IMR-90 (cell line): ENCODE measurements at regions not wholly inside any gene's neighbourhood (a gene's known extent, or its start where the extent isn't known, plus 50 kb on each side); places are given as distances from the start of the nearest gene placed in this dataset.

ENCODE experiments used
- ATAC-seq: fragments of 200-7000 bp; cut with Tn5 transposase; 2 replicates; pipeline ENCODE4 v1.9.1; 2020; ENCODE audit warnings: low read depth, mild to moderate bottlenecking, moderate library complexity
- BruUV-seq: library from RNA; stranded (reverse); fragments of 400-500 nt; replicated peaks from 2 replicates; lab custom pipeline; 2021; lab: Mats Ljungman, UMichigan
- CTCF ChIA-PET: fragments of 300-600 bp; formaldehyde crosslinking; extraction: SDS; loops from one replicate; lab custom pipeline; 2021; ENCODE audit warnings: antibody characterized with exemption; lab: Yijun Ruan, JAX
- POLR2A ChIA-PET: fragments of 300-600 bp; sonication (Branson Sonifier 250); formaldehyde crosslinking; loops from one replicate; lab custom pipeline; 2022; ENCODE audit warnings: antibody characterized with exemption; ENCODE audit not compliant: unreplicated experiment; lab: Charles Lee
- DNase-seq: peaks from one replicate; pipeline ENCODE4 v3.0.0; 2013
- H2AFZ ChIP-seq: replicated peaks from 2 replicates; pipeline ENCODE3; 2013; ENCODE audit warnings: low read length, mild to moderate bottlenecking; ENCODE audit not compliant: poor library complexity
- H2AK5ac ChIP-seq: 2 replicates; pipeline ENCODE4 v1.6.1; 2013; ENCODE audit warnings: low read depth, low read length, inconsistent platforms
- H2AK9ac ChIP-seq: replicated peaks from 2 replicates; pipeline ENCODE3; 2013; ENCODE audit warnings: mild to moderate bottlenecking, low read depth, low read length, moderate library complexity; ENCODE audit not compliant: poor library complexity
- H2BK120ac ChIP-seq: 2 replicates; pipeline ENCODE4 v1.6.1; 2013; ENCODE audit warnings: low read depth, low read length, inconsistent platforms
- H2BK15ac ChIP-seq: 3 replicates; pipeline ENCODE4 v1.6.1; 2013; ENCODE audit warnings: low read depth, low read length, inconsistent platforms
- H2BK20ac ChIP-seq: 2 replicates; pipeline ENCODE4 v1.6.1; 2013; ENCODE audit warnings: low read depth, mild to moderate bottlenecking, inconsistent platforms, low read length, moderate library complexity
- H2BK5ac ChIP-seq: 2 replicates; pipeline ENCODE4 v1.6.1; 2013; ENCODE audit warnings: mild to moderate bottlenecking, low read depth, low read length, inconsistent platforms; ENCODE audit not compliant: poor library complexity, severe bottlenecking
- H3K14ac ChIP-seq: replicated peaks from 2 replicates; pipeline ENCODE4 v1.6.1; 2013; ENCODE audit warnings: low read depth, low read length, inconsistent platforms
- H3K18ac ChIP-seq: 2 replicates; pipeline ENCODE4 v1.6.1; 2013; ENCODE audit warnings: low read depth, low read length, control low read depth
- H3K23ac ChIP-seq: 2 replicates; pipeline ENCODE4 v1.6.1; 2013; ENCODE audit warnings: low read depth, low read length, inconsistent platforms
- H3K27ac ChIP-seq: 2 replicates; pipeline ENCODE4 v1.5.1; 2013; ENCODE audit warnings: mild to moderate bottlenecking, control low read depth, low read length; ENCODE audit not compliant: insufficient read depth
- H3K27me3 ChIP-seq: 2 replicates; pipeline ENCODE4 v1.6.1; 2013; ENCODE audit warnings: low read length; ENCODE audit not compliant: control insufficient read depth, insufficient read depth
- H3K36me3 ChIP-seq: 2 replicates; pipeline ENCODE4 v1.6.1; 2013; ENCODE audit warnings: low read length, mixed read lengths; ENCODE audit not compliant: control insufficient read depth, insufficient read depth
- H3K4ac ChIP-seq: 2 replicates; pipeline ENCODE4 v1.6.1; 2013; ENCODE audit warnings: low read depth, low read length, inconsistent platforms
- H3K4me1 ChIP-seq: 2 replicates; pipeline ENCODE4 v1.6.1; 2013; ENCODE audit warnings: low read length, mixed read lengths; ENCODE audit not compliant: control insufficient read depth, insufficient read depth
- H3K4me2 ChIP-seq: 2 replicates; pipeline ENCODE4 v1.6.1; 2013; ENCODE audit warnings: low read depth, mild to moderate bottlenecking, control low read depth, low read length, moderate library complexity
- H3K4me3 ChIP-seq: 2 replicates; pipeline ENCODE4 v1.5.1; 2013; ENCODE audit warnings: low read depth, mild to moderate bottlenecking, control low read depth, low read length, moderate library complexity; ENCODE audit not compliant: insufficient read depth
- H3K56ac ChIP-seq: 2 replicates; pipeline ENCODE4 v1.6.1; 2013; ENCODE audit warnings: low read length, inconsistent platforms; ENCODE audit not compliant: insufficient read depth; ENCODE audit errors: extremely low read depth
- H3K79me1 ChIP-seq, 2 experiments: 2 replicates each; pipeline ENCODE4 v1.6.1; 2013; ENCODE audit warnings: low read length in 2 of 2, inconsistent platforms in 1 of 2, low read depth in 1 of 2
- H3K9ac ChIP-seq: 2 replicates; pipeline ENCODE4 v1.6.1; 2013; ENCODE audit warnings: low read depth, low read length, control low read depth
- H3K9me1 ChIP-seq: 2 replicates; pipeline ENCODE4 v1.6.1; 2013; ENCODE audit warnings: low read length, inconsistent platforms; ENCODE audit not compliant: insufficient read depth
- H3K9me3 ChIP-seq: 2 replicates; pipeline ENCODE4 v1.6.1; 2013; ENCODE audit warnings: low read length; ENCODE audit not compliant: control insufficient read depth, insufficient read depth
- H4K20me1 ChIP-seq: 2 replicates; pipeline ENCODE4 v1.6.1; 2013; ENCODE audit warnings: low read length, inconsistent platforms; ENCODE audit not compliant: insufficient read depth
- H4K5ac ChIP-seq: 2 replicates; pipeline ENCODE4 v1.6.1; 2013; ENCODE audit warnings: mild to moderate bottlenecking, low read depth, low read length, control low read depth
- H4K8ac ChIP-seq, 2 experiments: 2 replicates each; pipeline ENCODE4 v1.6.1; 2013; ENCODE audit warnings: low read depth in 2 of 2, low read length in 2 of 2, control low read depth in 1 of 2, inconsistent platforms in 1 of 2
- H4K91ac ChIP-seq: 2 replicates; pipeline ENCODE4 v1.6.1; 2013; ENCODE audit warnings: low read depth, low read length, inconsistent platforms; ENCODE audit not compliant: insufficient read depth
- CHD1 ChIP-seq: IDR thresholded peaks from 2 replicates; pipeline ENCODE4 v1.6.1; 2012; ENCODE audit warnings: low read depth, low read length, improper control_type of control experiment
- CTCF ChIP-seq: conservative IDR thresholded peaks from 2 replicates; pipeline ENCODE4 v1.5.1; 2012; ENCODE audit warnings: mild to moderate bottlenecking, low read depth, low read length, improper control_type of control experiment
- ELK1 ChIP-seq: fragments of 150-350 bp; IDR thresholded peaks from 2 replicates; pipeline ENCODE4 v1.6.1; 2016; ENCODE audit warnings: low read depth, mild to moderate bottlenecking, low read length, moderate library complexity, borderline replicate concordance
- FOS ChIP-seq: fragments of 150-350 bp; IDR thresholded peaks from 2 replicates; pipeline ENCODE4 v1.6.1; 2016; ENCODE audit warnings: low read depth, low read length
- MAZ ChIP-seq: IDR thresholded peaks from 2 replicates; pipeline ENCODE4 v1.6.1; 2012; ENCODE audit warnings: low read depth, mild to moderate bottlenecking, low read length, improper control_type of control experiment, moderate library complexity, borderline replicate concordance
- RAD21 ChIP-seq: IDR thresholded peaks from 2 replicates; pipeline ENCODE4 v1.6.1; 2012; ENCODE audit warnings: low read length, improper control_type of control experiment
- RCOR1 ChIP-seq: IDR thresholded peaks from 2 replicates; pipeline ENCODE4 v1.6.1; 2012; ENCODE audit warnings: mild to moderate bottlenecking, low read length, improper control_type of control experiment; ENCODE audit not compliant: insufficient replicate concordance
- whole genome bisulfite sequencing, 2 experiments: methylation state at CpG; one replicate each; pipeline versions ENCODE4 v1.1.5 to v1.1.7; 2013; ENCODE audit warnings: missing lambda C conversion rate in 2 of 2; ENCODE audit not compliant: insufficient read length in 1 of 2; ENCODE audit errors: extremely low coverage in 2 of 2; 5-methylcytosine and 5-hydroxymethylcytosine counted together
- dilution Hi-C: fragments of 300-500 bp; cut with HindIII; formaldehyde crosslinking; loops from one replicate; pipeline ENCODE4 v1.14.3; 2018; ENCODE audit warnings: low sequenced_read_pairs; ENCODE audit not compliant: unreplicated experiment
- in situ Hi-C: fragments of 300-500 bp; cut with MboI; formaldehyde crosslinking; loops from 3 replicates; pipeline ENCODE4 v1.14.3; 2019; ENCODE audit warnings: low sequenced_read_pairs, inconsistent platforms, mixed read lengths
- intact Hi-C: fragments of 100-400 bp; cut with micrococcal nuclease; formaldehyde crosslinking; loops from 2 replicates; pipeline ENCODE4 v1.10.0; 2022

- ATAC-seq (no peak), DNase-seq (no peak)
- dilution Hi-C loops (no loop called here), intact Hi-C loops (loop anchor here (5.0 kb wide), 1 partner anchor 316 kb away; no protein-coding TSS in a partner anchor), in situ Hi-C loops (loop anchor here (25.0 kb wide), 1 partner anchor 436 kb away; no protein-coding TSS in a partner anchor)
- Histone ChIP-seq H3K14ac (no peak overlapping the region), H3K27me3 (no peaks in the 10 kb centered on the region), H3K79me1 (no peaks in the 10 kb centered on the region), H2AFZ (peak overlapping the region; percentile 33), H3K4ac (no peak overlapping the region), H3K23ac (no peak overlapping the region), H4K8ac (no peak overlapping the region), H4K91ac (no peak overlapping the region), H3K9me3 (no peaks in the 10 kb centered on the region; the same call in 1 of the 2 replicates), H2BK20ac (no peak overlapping the region), H3K9me1 (no peaks in the 10 kb centered on the region), H3K56ac (no peak overlapping the region), H3K9ac (no peak overlapping the region), H2BK120ac (no peak overlapping the region), H3K4me3 (no peak overlapping the region), H3K4me1 (no peaks in the 10 kb centered on the region), H3K4me2 (no peak overlapping the region), H3K36me3 (no peaks in the 10 kb centered on the region), H2BK5ac (no peak overlapping the region), H2AK9ac (no peak overlapping the region), H3K18ac (no peak overlapping the region), H4K20me1 (no peaks in the 10 kb centered on the region), H2AK5ac (no peak overlapping the region), H2BK15ac (no peak overlapping the region), H4K5ac (no peak overlapping the region), H3K27ac (no peak overlapping the region)
- no peak for TF ChIP-seq MAZ
- TF ChIP-seq FOS, result no peak
- no peak for TF ChIP-seq CHD1
- TF ChIP-seq RCOR1, result no peak
- no peak for TF ChIP-seq ELK1
- no peak for TF ChIP-seq RAD21
- no peak for TF ChIP-seq CTCF
- no CpG with 5 or more reads among the region's 1 CpG for WGBS, 2 experiments
- ChIA-PET POLR2A (no interaction called here), CTCF (no interaction called here)
- BruUV-seq, result no TSS peak
These were observed 121.7 kb downstream of the TMEM130 start for GRCh38 chr7:98748090-98748489.
